Gastrocnemius medialis (tissue), 4 donors: ENCODE measurements at regions not wholly inside any gene's neighbourhood (a gene's known extent, or its start where the extent isn't known, plus 50 kb on each side); places are given as distances from the start of the nearest gene placed in this dataset.
"Not testable (repeated sequence)": the region's sequence is repeated elsewhere in the genome, so short reads cannot be mapped to it uniquely, and the experiment has no call there.

Experiments
- POLR2A ChIP-seq, 2 donors: fragments of 450-650 bp; IDR thresholded peaks; one replicate each; pipeline ENCODE4 v1.6.1; 2017; ENCODE audit warnings: antibody characterized with exemption in 2 of 2, mild to moderate bottlenecking in 2 of 2, moderate library complexity in 2 of 2
- TF ChIP-seq, protein P1 (sequence below), 5 experiments: fragments of 450-650 bp in 3 of 5; fragments of 200-600 bp in 2 of 5; sonication (generic) in 2 of 5; IDR thresholded peaks in 4 of 5; conservative IDR thresholded peaks in 1 of 5; 1 replicate in 4 of 5; 2 replicates in 1 of 5; pipeline ENCODE4 v1.5.1; 2016 to 2019; ENCODE audit warnings: antibody characterized with exemption in 5 of 5, mild to moderate bottlenecking in 3 of 5, moderate library complexity in 3 of 5

DNA sequence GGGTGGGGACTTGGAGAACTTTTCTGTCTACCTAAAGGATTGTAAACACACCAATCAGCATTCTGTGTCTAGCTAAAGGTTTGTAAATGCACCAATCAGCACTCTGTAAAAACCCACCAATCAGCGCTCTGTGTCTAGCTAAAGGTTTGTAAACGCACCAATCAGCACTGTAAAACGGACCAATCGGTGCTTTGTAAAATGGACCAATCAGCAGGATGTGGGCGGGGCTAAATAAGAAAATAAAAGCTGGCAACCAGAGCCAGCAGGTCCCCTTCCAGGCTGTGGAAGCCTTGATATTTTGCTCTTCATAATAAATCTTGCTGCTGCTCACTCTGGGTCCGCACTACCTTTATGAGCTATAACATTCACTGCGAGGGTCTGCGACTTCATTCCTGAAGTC lies 331.3 kb downstream of the SUCLG1 start:
- TF ChIP-seq, protein P1, sequence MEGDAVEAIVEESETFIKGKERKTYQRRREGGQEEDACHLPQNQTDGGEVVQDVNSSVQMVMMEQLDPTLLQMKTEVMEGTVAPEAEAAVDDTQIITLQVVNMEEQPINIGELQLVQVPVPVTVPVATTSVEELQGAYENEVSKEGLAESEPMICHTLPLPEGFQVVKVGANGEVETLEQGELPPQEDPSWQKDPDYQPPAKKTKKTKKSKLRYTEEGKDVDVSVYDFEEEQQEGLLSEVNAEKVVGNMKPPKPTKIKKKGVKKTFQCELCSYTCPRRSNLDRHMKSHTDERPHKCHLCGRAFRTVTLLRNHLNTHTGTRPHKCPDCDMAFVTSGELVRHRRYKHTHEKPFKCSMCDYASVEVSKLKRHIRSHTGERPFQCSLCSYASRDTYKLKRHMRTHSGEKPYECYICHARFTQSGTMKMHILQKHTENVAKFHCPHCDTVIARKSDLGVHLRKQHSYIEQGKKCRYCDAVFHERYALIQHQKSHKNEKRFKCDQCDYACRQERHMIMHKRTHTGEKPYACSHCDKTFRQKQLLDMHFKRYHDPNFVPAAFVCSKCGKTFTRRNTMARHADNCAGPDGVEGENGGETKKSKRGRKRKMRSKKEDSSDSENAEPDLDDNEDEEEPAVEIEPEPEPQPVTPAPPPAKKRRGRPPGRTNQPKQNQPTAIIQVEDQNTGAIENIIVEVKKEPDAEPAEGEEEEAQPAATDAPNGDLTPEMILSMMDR (IDR thresholded peaks at IDR 0.05 in 4 of 5, conservative IDR thresholded peaks at IDR 0.05 in 1 of 5), result not testable (repeated sequence)
- TF ChIP-seq POLR2A (IDR thresholded peaks at IDR 0.05), result not testable (repeated sequence)
